Lower leg skin (tissue), 4 donors: ENCODE measurements at regions not wholly inside any gene's neighbourhood (a gene's known extent, or its start where the extent isn't known, plus 50 kb on each side); places are given as distances from the start of the nearest gene placed in this dataset.

Experiments used
- DNase-seq, 2 donors: peaks; one replicate each; pipeline ENCODE4 v3.0.0-alpha.2; 2019; ENCODE audit warnings: low spot score in 2 of 2
- H3K4me3 ChIP-seq: fragments of 200-600 bp; sonication (generic); 2 replicates; pipeline ENCODE4 v1.5.1; 2017; ENCODE audit warnings: mild to moderate bottlenecking, low read depth; ENCODE audit not compliant: poor library complexity, severe bottlenecking
- CTCF ChIP-seq, 3 donors: fragments of 450-650 bp; IDR thresholded peaks; one replicate each; pipeline ENCODE4 v1.5.1; 2016; ENCODE audit warnings: antibody characterized with exemption in 3 of 3, mild to moderate bottlenecking in 3 of 3, moderate library complexity in 2 of 3
- POLR2A ChIP-seq, 2 donors: fragments of 450-650 bp; IDR thresholded peaks; one replicate each; pipeline ENCODE4 v1.6.1; 2016 to 2017; ENCODE audit warnings: antibody characterized with exemption in 2 of 2, mild to moderate bottlenecking in 1 of 2, moderate library complexity in 1 of 2
- WGBS, 2 donors: methylation state at CpG; one replicate each; pipeline ENCODE4 v1.1.5; 2018; 5-methylcytosine and 5-hydroxymethylcytosine counted together
- intact Hi-C: fragments of 100-400 bp; cut with DNase I; formaldehyde crosslinking; loops from one replicate; pipeline ENCODE4 v1.15.0; 2023; ENCODE audit warnings: low total_unique reads

- intact Hi-C loops, result loop anchor here (5.0 kb wide), 1 partner anchor 491 kb away; no protein-coding TSS in a partner anchor
- DNase-seq, result no peak
- H3K4me3 ChIP-seq, result no peak overlapping the region
- WGBS, 2 donors, result 41 to 49% methylated on average over 3 of the region's 3 CpGs
- no peak for TF ChIP-seq CTCF (IDR thresholded peaks at IDR 0.05)
- TF ChIP-seq POLR2A (IDR thresholded peaks at IDR 0.05), result no peak
These were observed 852.0 kb upstream of the CDH6 start for GRCh38 chr5:30341466-30341865.

- no peak for DNase-seq
- whole genome bisulfite sequencing, 2 donors, result 88 to 96% methylated on average over 5 of the region's 5 CpGs
- TF ChIP-seq CTCF (IDR thresholded peaks at IDR 0.05) (no peak), POLR2A (IDR thresholded peaks at IDR 0.05) (no peak)
- H3K4me3 ChIP-seq, result no peak overlapping the region
- intact Hi-C loops, result no loop called here
These were observed 856.4 kb upstream of the CDH6 start for GRCh38 chr5:30337084-30337573.

- 84 to 87% methylated on average over 2 of the region's 2 CpGs for WGBS, 2 donors
- DNase-seq, result no peak
- TF ChIP-seq POLR2A (IDR thresholded peaks at IDR 0.05) (no peak), CTCF (IDR thresholded peaks at IDR 0.05) (no peak)
- intact Hi-C loops, result no loop called here
- H3K4me3 ChIP-seq, result no peak overlapping the region
These were observed 862.0 kb upstream of the CDH6 start for GRCh38 chr5:30331534-30331933.

- intact Hi-C loops, result no loop called here
- DNase-seq, result no peak
- TF ChIP-seq CTCF (IDR thresholded peaks at IDR 0.05), result no peak
- TF ChIP-seq POLR2A (IDR thresholded peaks at IDR 0.05), result no peak
- WGBS, 2 donors, result 89 to 92% methylated on average over 1 of the region's 1 CpG
- no peak overlapping the region for H3K4me3 ChIP-seq
These were observed 867.7 kb upstream of the CDH6 start for GRCh38 chr5:30325795-30326194.

- H3K4me3 ChIP-seq, result no peak overlapping the region
- TF ChIP-seq CTCF (IDR thresholded peaks at IDR 0.05), result no peak
- TF ChIP-seq POLR2A (IDR thresholded peaks at IDR 0.05), result no peak
- no peak for DNase-seq
- 23 to 55% methylated on average over 4 of the region's 4 CpGs for WGBS, 2 donors
- intact Hi-C loops, result no loop called here
These were observed 869.4 kb upstream of the CDH6 start for GRCh38 chr5:30324083-30324482.

GRCh38 chr5:30287890-30288289, 905.6 kb upstream of the CDH6 start:
- no peak for DNase-seq
- 78 to 100% methylated on average over 1 of the region's 1 CpG for WGBS, 2 donors
- TF ChIP-seq CTCF (IDR thresholded peaks at IDR 0.05) (no peak), POLR2A (IDR thresholded peaks at IDR 0.05) (no peak)
- intact Hi-C loops, result no loop called here
- no peak overlapping the region for H3K4me3 ChIP-seq
